Activated naive CD4-positive, alpha-beta T cell treated with anti-CD3 and anti-CD28 coated beads, Interleukin-2, amount 10 ng/mL, durations not matched to agents 7 days and 5 days (primary cell): ENCODE measurements at regions not wholly inside any gene's neighbourhood (a gene's known extent, or its start where the extent isn't known, plus 50 kb on each side); places are given as distances from the start of the nearest gene placed in this dataset.

Experiments
- CTCF ChIA-PET: fragments of 350-600 bp; sonication (Branson Sonifier 250); formaldehyde crosslinking; loops from one replicate; lab custom pipeline; 2021; ENCODE audit warnings: antibody characterized with exemption; lab: Charles Lee
- DNase-seq: peaks from one replicate; pipeline ENCODE4 v3.0.0-alpha.2; 2020
- H3K27ac Mint-ChIP-seq: one replicate; pipeline ENCODE4 v1.8.0; 2021; ENCODE audit warnings: mild to moderate bottlenecking, moderate library complexity, mixed read lengths
- H3K27me3 Mint-ChIP-seq: one replicate; pipeline ENCODE4 v1.8.0; 2021; ENCODE audit warnings: mild to moderate bottlenecking, mixed read lengths
- H3K36me3 Mint-ChIP-seq: one replicate; pipeline ENCODE4 v1.8.0; 2021; ENCODE audit warnings: mixed read lengths
- H3K4me1 Mint-ChIP-seq: one replicate; pipeline ENCODE4 v1.8.0; 2021; ENCODE audit warnings: mixed read lengths
- H3K4me3 Mint-ChIP-seq: one replicate; pipeline ENCODE4 v1.8.0; 2021; ENCODE audit warnings: mild to moderate bottlenecking, moderate library complexity, mixed read lengths
- H3K9me3 Mint-ChIP-seq: one replicate; pipeline ENCODE4 v1.8.0; 2021; ENCODE audit warnings: mixed read lengths

- Mint-ChIP-seq H3K36me3 (no peaks in the 10 kb centered on the region), H3K4me3 (no peak overlapping the region), H3K4me1 (no peaks in the 10 kb centered on the region), H3K27me3 (no peaks in the 10 kb centered on the region), H3K9me3 (peaks cover 1% of the 10 kb centered on the region), H3K27ac (no peak overlapping the region)
- CTCF ChIA-PET, result no interaction called here
- no peak for DNase-seq
Measured at GRCh38 chr18:30929718-30930117, 112.8 kb downstream of the DSC3 start.

- Mint-ChIP-seq H3K9me3 (peaks cover 1% of the 10 kb centered on the region), H3K36me3 (no peaks in the 10 kb centered on the region), H3K27ac (no peak overlapping the region), H3K4me1 (no peaks in the 10 kb centered on the region), H3K27me3 (no peaks in the 10 kb centered on the region), H3K4me3 (no peak overlapping the region)
- CTCF ChIA-PET, result no interaction called here
- no peak for DNase-seq
Measured at GRCh38 chr18:30929065-30929464, 113.5 kb downstream of the DSC3 start.

GRCh38 chr18:30927517-30928075 is 114.9 kb downstream of the DSC3 start:
- H3K27me3 Mint-ChIP-seq, result no peaks in the 10 kb centered on the region
- no peaks in the 10 kb centered on the region for H3K36me3 Mint-ChIP-seq
- H3K9me3 Mint-ChIP-seq, result peaks cover 1% of the 10 kb centered on the region
- no peak overlapping the region for H3K4me3 Mint-ChIP-seq
- no peak for DNase-seq
- no peak overlapping the region for H3K27ac Mint-ChIP-seq
- CTCF ChIA-PET, result no interaction called here
- H3K4me1 Mint-ChIP-seq, result no peaks in the 10 kb centered on the region

GRCh38 chr18:30927042-30927441 is 115.5 kb downstream of the DSC3 start:
- Mint-ChIP-seq H3K27me3 (no peaks in the 10 kb centered on the region), H3K4me3 (no peak overlapping the region), H3K9me3 (peaks cover 1% of the 10 kb centered on the region), H3K4me1 (no peaks in the 10 kb centered on the region), H3K36me3 (no peaks in the 10 kb centered on the region), H3K27ac (no peak overlapping the region)
- CTCF ChIA-PET, result no interaction called here
- no peak for DNase-seq

GRCh38 chr18:30925795-30926194 is 116.7 kb downstream of the DSC3 start:
- CTCF ChIA-PET, result no interaction called here
- DNase-seq, result no peak
- Mint-ChIP-seq H3K9me3 (peaks cover 1% of the 10 kb centered on the region), H3K4me1 (no peaks in the 10 kb centered on the region), H3K27ac (no peak overlapping the region), H3K36me3 (no peaks in the 10 kb centered on the region), H3K27me3 (no peaks in the 10 kb centered on the region), H3K4me3 (no peak overlapping the region)

- DNase-seq, result no peak
- H3K27ac Mint-ChIP-seq, result no peak overlapping the region
- no peaks in the 10 kb centered on the region for H3K36me3 Mint-ChIP-seq
- no peaks in the 10 kb centered on the region for H3K9me3 Mint-ChIP-seq
- no peak overlapping the region for H3K4me3 Mint-ChIP-seq
- no peaks in the 10 kb centered on the region for H3K4me1 Mint-ChIP-seq
- no peaks in the 10 kb centered on the region for H3K27me3 Mint-ChIP-seq
- CTCF ChIA-PET, result no interaction called here
Measured at GRCh38 chr18:30920757-30921156, 121.8 kb downstream of the DSC3 start.

GRCh38 chr18:30920351-30920750 is 122.2 kb downstream of the DSC3 start:
- Mint-ChIP-seq H3K36me3 (no peaks in the 10 kb centered on the region), H3K9me3 (no peaks in the 10 kb centered on the region), H3K27me3 (no peaks in the 10 kb centered on the region), H3K27ac (no peak overlapping the region), H3K4me3 (no peak overlapping the region), H3K4me1 (no peaks in the 10 kb centered on the region)
- DNase-seq, result no peak
- CTCF ChIA-PET, result no interaction called here

- no peaks in the 10 kb centered on the region for H3K27me3 Mint-ChIP-seq
- no peak for DNase-seq
- H3K36me3 Mint-ChIP-seq, result no peaks in the 10 kb centered on the region
- H3K4me3 Mint-ChIP-seq, result no peak overlapping the region
- H3K27ac Mint-ChIP-seq, result no peak overlapping the region
- no peaks in the 10 kb centered on the region for H3K4me1 Mint-ChIP-seq
- H3K9me3 Mint-ChIP-seq, result no peaks in the 10 kb centered on the region
- CTCF ChIA-PET, result no interaction called here
Measured at GRCh38 chr18:30917651-30918050, 124.9 kb downstream of the DSC3 start.

GRCh38 chr18:30915336-30915988 is 127.1 kb downstream of the DSC3 start:
- no peak overlapping the region for H3K27ac Mint-ChIP-seq
- no peaks in the 10 kb centered on the region for H3K4me1 Mint-ChIP-seq
- no peak for DNase-seq
- H3K4me3 Mint-ChIP-seq, result no peak overlapping the region
- no peaks in the 10 kb centered on the region for H3K36me3 Mint-ChIP-seq
- peaks cover 6% of the 10 kb centered on the region for H3K9me3 Mint-ChIP-seq
- no peaks in the 10 kb centered on the region for H3K27me3 Mint-ChIP-seq
- CTCF ChIA-PET, result no interaction called here

- Mint-ChIP-seq H3K27ac (no peak overlapping the region), H3K9me3 (peaks cover 14% of the 10 kb centered on the region), H3K4me3 (no peak overlapping the region), H3K4me1 (no peaks in the 10 kb centered on the region), H3K36me3 (no peaks in the 10 kb centered on the region), H3K27me3 (no peaks in the 10 kb centered on the region)
- CTCF ChIA-PET, result no interaction called here
- no peak for DNase-seq
Measured at GRCh38 chr18:30908381-30908780, 134.2 kb downstream of the DSC3 start.

GRCh38 chr18:30903566-30903965 is 139.0 kb downstream of the DSC3 start:
- H3K4me1 Mint-ChIP-seq, result no peaks in the 10 kb centered on the region
- CTCF ChIA-PET, result no interaction called here
- H3K36me3 Mint-ChIP-seq, result no peaks in the 10 kb centered on the region
- no peak overlapping the region for H3K4me3 Mint-ChIP-seq
- no peak for DNase-seq
- no peak overlapping the region for H3K27ac Mint-ChIP-seq
- H3K9me3 Mint-ChIP-seq, result peaks cover 6% of the 10 kb centered on the region
- H3K27me3 Mint-ChIP-seq, result no peaks in the 10 kb centered on the region

GRCh38 chr18:30889519-30890301 is 152.8 kb downstream of the DSC3 start:
- H3K4me1 Mint-ChIP-seq, result no peaks in the 10 kb centered on the region
- no peaks in the 10 kb centered on the region for H3K36me3 Mint-ChIP-seq
- no peak overlapping the region for H3K4me3 Mint-ChIP-seq
- H3K9me3 Mint-ChIP-seq, result peaks cover 1% of the 10 kb centered on the region
- no peaks in the 10 kb centered on the region for H3K27me3 Mint-ChIP-seq
- CTCF ChIA-PET, result no interaction called here
- no peak for DNase-seq
- no peak overlapping the region for H3K27ac Mint-ChIP-seq

- Mint-ChIP-seq H3K4me1 (no peaks in the 10 kb centered on the region), H3K36me3 (no peaks in the 10 kb centered on the region), H3K27me3 (no peaks in the 10 kb centered on the region), H3K9me3 (peaks cover 1% of the 10 kb centered on the region), H3K4me3 (no peak overlapping the region), H3K27ac (no peak overlapping the region)
- DNase-seq, result no peak
- CTCF ChIA-PET, result no interaction called here
Measured at GRCh38 chr18:30888344-30888743, 154.2 kb downstream of the DSC3 start.

- DNase-seq, result no peak
- Mint-ChIP-seq H3K4me3 (no peak overlapping the region), H3K9me3 (peaks cover 1% of the 10 kb centered on the region), H3K36me3 (no peaks in the 10 kb centered on the region), H3K27ac (no peak overlapping the region), H3K27me3 (no peaks in the 10 kb centered on the region), H3K4me1 (no peaks in the 10 kb centered on the region)
- CTCF ChIA-PET, result no interaction called here
Measured at GRCh38 chr18:30886998-30887397, 155.5 kb downstream of the DSC3 start.

- Mint-ChIP-seq H3K9me3 (peaks cover 3% of the 10 kb centered on the region), H3K4me1 (no peaks in the 10 kb centered on the region), H3K4me3 (no peak overlapping the region), H3K27me3 (no peaks in the 10 kb centered on the region), H3K36me3 (no peaks in the 10 kb centered on the region), H3K27ac (no peak overlapping the region)
- no peak for DNase-seq
- CTCF ChIA-PET, result no interaction called here
Measured at GRCh38 chr18:30870466-30870865, 172.1 kb downstream of the DSC3 start.
